HL-60 (cell line): ENCODE measurements at regions not wholly inside any gene's neighbourhood (a gene's known extent, or its start where the extent isn't known, plus 50 kb on each side); places are given as distances from the start of the nearest gene placed in this dataset.

Source experiments
- CTCF ChIP-seq: IDR thresholded peaks from one replicate; pipeline ENCODE4 v1.5.1; 2011; ENCODE audit warnings: low read length, control low read depth, inconsistent platforms; ENCODE audit not compliant: insufficient read depth
- GABPA ChIP-seq: IDR thresholded peaks from 2 replicates; pipeline ENCODE4 v1.6.1; 2012; ENCODE audit warnings: low read depth
- POLR2AphosphoS5 ChIP-seq: IDR thresholded peaks from 2 replicates; pipeline ENCODE4 v1.6.1; 2012; ENCODE audit warnings: low read depth
- REST ChIP-seq: IDR thresholded peaks from 2 replicates; pipeline ENCODE4 v1.6.1; 2012; ENCODE audit warnings: low read depth; ENCODE audit not compliant: insufficient replicate concordance
- SPI1 ChIP-seq: IDR thresholded peaks from 2 replicates; pipeline ENCODE4 v1.6.1; 2012; ENCODE audit warnings: low read depth, mild to moderate bottlenecking, borderline replicate concordance

GRCh38 chr2:167400546-167400945 lies 512.3 kb downstream of the XIRP2 start:
- TF ChIP-seq CTCF: no peak
- no peak for TF ChIP-seq REST
- TF ChIP-seq POLR2AphosphoS5: no peak
- no peak for TF ChIP-seq SPI1
- TF ChIP-seq GABPA: no peak
